C4-2B (cell line): ENCODE measurements at regions not wholly inside any gene's neighbourhood (a gene's known extent, or its start where the extent isn't known, plus 50 kb on each side); places are given as distances from the start of the nearest gene placed in this dataset.

Source experiments
- ZFX ChIP-seq: fragments of 450-650 bp; IDR thresholded peaks from 2 replicates; pipeline ENCODE4 v1.6.1; 2017
- TF ChIP-seq, protein P1 (sequence below): fragments of 450-650 bp; conservative IDR thresholded peaks from 2 replicates; pipeline ENCODE4 v1.5.1; 2017; ENCODE audit warnings: mild to moderate bottlenecking

- TF ChIP-seq, protein P1, sequence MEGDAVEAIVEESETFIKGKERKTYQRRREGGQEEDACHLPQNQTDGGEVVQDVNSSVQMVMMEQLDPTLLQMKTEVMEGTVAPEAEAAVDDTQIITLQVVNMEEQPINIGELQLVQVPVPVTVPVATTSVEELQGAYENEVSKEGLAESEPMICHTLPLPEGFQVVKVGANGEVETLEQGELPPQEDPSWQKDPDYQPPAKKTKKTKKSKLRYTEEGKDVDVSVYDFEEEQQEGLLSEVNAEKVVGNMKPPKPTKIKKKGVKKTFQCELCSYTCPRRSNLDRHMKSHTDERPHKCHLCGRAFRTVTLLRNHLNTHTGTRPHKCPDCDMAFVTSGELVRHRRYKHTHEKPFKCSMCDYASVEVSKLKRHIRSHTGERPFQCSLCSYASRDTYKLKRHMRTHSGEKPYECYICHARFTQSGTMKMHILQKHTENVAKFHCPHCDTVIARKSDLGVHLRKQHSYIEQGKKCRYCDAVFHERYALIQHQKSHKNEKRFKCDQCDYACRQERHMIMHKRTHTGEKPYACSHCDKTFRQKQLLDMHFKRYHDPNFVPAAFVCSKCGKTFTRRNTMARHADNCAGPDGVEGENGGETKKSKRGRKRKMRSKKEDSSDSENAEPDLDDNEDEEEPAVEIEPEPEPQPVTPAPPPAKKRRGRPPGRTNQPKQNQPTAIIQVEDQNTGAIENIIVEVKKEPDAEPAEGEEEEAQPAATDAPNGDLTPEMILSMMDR, result no peak
- no peak for TF ChIP-seq ZFX
These were observed 178.5 kb upstream of the ZBTB20 start for GRCh38 chr3:115325539-115325938.
